HL-60 (cell line): ENCODE measurements at regions not wholly inside any gene's neighbourhood (a gene's known extent, or its start where the extent isn't known, plus 50 kb on each side); places are given as distances from the start of the nearest gene placed in this dataset.

ENCODE experiments used
- POLR2AphosphoS5 ChIP-seq: IDR thresholded peaks from 2 replicates; pipeline ENCODE4 v1.6.1; 2012; ENCODE audit warnings: low read depth
- TF ChIP-seq, protein P1 (sequence below): IDR thresholded peaks from one replicate; pipeline ENCODE4 v1.5.1; 2011; ENCODE audit warnings: low read length, control low read depth, inconsistent platforms; ENCODE audit not compliant: insufficient read depth

DNA sequence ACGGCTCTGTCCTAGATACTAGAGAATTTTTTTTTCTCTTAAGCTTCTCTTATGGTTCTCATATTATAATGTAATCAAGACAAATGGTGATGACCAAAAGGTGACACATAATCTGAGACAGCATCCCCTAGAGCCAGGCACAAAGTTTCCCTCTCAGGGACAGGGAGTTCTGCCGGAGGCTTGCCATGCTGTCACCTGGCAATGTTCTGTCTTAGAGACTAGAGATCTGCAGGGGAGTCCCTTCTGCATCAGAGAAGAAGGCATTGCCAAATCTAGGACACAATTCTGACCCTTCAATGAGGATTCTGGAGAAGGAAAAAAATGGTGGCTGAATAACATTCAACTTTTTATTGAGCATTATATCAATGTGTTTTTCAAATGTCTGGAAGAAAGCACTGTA, 261.2 kb upstream of the TRPC7 start:
- TF ChIP-seq POLR2AphosphoS5 = no peak
- TF ChIP-seq, protein P1, sequence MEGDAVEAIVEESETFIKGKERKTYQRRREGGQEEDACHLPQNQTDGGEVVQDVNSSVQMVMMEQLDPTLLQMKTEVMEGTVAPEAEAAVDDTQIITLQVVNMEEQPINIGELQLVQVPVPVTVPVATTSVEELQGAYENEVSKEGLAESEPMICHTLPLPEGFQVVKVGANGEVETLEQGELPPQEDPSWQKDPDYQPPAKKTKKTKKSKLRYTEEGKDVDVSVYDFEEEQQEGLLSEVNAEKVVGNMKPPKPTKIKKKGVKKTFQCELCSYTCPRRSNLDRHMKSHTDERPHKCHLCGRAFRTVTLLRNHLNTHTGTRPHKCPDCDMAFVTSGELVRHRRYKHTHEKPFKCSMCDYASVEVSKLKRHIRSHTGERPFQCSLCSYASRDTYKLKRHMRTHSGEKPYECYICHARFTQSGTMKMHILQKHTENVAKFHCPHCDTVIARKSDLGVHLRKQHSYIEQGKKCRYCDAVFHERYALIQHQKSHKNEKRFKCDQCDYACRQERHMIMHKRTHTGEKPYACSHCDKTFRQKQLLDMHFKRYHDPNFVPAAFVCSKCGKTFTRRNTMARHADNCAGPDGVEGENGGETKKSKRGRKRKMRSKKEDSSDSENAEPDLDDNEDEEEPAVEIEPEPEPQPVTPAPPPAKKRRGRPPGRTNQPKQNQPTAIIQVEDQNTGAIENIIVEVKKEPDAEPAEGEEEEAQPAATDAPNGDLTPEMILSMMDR = no peak
